NOMO-1 treated with dmso at 0.1 percent for 144 hours (cell line): ENCODE measurements at regions not wholly inside any gene's neighbourhood (a gene's known extent, or its start where the extent isn't known, plus 50 kb on each side); places are given as distances from the start of the nearest gene placed in this dataset.
"Not testable (repeated sequence)": the region's sequence is repeated elsewhere in the genome, so short reads cannot be mapped to it uniquely, and the experiment has no call there.

ENCODE experiments used
- DNase-seq: peaks from one replicate; lab custom pipeline; 2025; ENCODE audit not compliant: unreplicated experiment; lab: John Stamatoyannopoulos, UW

DNA sequence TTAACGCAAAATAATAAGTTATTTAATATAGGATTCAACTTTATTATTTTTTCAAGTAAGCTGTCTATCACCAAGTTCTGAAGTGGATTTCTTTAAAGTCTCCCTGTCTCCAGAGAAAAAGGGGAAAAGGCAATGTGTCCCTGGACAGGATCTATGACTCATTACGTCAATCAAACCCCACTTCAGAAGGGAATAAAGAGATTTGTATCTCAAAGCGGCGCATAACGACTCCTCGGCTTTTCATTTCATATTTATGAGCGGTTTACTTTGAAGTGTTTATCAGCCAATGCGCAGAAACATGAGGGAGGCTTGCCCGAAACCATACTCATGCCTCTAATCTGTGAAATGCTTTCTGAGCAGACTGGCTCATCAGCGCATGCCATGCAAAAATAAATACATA, 938.6 kb upstream of the WWC1 start:
- DNase-seq = no peak

DNA sequence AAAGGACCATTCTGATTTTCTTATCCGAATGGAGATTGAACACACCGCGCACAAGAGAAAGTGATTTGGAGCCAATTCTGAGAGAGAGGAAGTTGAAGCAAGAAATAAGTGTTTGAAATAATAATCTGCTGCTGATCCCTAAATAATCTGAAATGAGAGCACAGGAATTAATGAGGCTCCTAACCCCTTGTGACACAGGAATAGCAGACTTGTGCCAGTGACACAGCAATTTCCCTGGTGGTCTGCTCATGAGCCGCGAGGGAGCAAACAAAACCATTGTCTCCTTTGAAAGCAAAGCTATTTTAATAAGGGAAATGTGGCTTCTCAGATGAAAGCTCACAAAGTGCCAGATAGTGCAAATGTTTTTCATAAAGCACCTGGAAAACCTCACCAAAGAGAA, 936.1 kb upstream of the WWC1 start:
- no peak for DNase-seq

DNA sequence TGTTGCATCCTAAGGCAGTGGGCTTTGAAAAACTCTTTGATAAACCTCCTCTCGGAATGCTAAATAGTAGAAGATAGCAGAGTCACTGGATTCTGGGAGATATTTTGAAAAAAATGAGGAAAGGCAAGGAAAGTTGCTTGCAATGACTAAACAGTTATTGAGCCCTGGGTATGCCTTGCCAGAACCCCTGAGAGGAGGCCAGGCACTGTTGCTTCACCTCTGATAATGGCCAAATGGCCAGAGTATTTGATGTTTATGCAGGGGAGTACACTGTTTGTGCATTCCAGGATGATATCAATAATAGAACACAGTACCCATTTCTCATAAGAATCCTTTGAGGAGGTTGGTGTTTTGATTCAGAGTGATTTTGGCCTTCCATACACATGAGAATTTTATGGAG, 935.1 kb upstream of the WWC1 start:
- DNase-seq = no peak

DNA sequence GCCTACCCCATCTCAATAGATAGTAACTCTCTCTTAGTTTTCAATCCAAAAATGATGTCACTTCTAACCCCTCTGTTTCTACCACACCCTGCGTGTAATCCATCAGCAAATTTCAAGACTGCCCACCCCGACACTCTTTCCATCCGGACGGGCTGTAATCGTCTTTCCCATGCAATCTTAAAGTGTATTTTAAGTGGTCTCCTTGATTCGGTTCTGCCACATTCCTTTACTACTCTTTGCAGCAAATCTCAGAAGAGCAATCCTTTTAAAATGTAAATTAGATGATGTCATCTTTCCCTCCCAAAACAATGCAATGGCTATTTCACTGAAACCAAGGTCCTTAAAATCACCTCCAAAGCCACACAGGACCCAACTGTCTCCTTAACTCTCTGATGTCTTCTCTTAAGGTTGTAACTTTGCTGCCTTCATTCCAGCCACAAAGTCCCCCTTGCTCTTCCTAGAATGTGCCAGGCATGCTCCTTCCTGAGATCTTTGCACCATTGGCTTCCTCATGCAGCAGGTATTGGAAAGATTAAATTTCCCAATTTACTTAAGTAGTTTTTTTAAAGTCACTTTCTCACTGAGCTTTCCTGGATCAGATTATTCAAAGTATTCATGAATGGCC, 932.5 kb upstream of the WWC1 start:
- DNase-seq = no peak

DNA sequence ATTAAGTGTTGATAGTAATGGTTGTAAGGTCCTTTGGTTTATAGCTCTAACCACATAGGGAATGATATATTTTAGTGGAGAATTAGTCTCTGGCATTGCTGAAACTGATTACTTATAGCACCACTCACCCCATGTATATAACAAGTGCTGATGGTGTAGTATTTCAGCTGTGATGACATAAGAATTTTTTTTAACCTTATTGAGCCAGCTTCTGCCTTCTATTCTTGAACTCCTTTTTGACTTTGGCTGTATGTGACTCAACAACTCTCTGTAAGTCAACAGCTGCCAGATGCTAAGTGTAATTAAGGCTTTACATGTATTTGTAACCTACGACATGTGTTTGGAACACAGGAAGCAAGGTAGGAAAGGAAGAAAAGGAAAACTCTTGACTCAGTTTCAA, 929.6 kb upstream of the WWC1 start:
- DNase-seq = no peak

DNA sequence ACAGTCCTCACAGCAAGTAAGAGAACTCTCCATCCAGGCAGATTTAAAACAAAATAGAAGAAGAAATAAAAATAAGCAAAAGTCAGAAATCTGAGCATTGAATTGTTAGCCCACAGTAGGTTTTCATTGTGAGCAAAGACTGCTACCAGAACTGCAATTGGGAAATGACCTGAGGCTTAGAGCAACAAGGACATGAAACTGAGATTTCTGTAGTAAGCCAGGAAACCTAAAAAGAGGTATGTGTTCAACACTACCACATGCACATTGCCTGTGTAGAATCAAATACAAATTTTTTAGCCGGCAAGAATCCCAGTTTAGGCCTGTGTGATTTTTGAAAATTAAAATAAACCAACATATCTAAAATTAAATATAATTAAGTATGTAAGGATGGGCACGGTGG, 928.4 kb upstream of the WWC1 start:
- no peak for DNase-seq

DNA sequence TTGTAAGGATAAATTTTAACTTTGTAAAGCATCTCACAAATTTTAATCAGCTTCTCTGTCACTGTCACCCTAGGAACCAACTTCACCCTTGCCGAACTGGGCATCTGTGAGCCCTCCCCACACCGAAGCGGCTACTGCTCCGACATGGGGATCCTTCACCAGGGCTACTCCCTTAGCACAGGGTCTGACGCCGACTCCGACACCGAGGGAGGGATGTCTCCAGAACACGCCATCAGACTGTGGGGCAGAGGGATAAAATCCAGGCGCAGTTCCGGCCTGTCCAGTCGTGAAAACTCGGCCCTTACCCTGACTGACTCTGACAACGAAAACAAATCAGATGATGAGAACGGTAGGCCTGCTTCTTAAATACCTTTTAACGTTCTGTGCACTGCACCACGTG, 916.3 kb upstream of the WWC1 start:
- DNase-seq = no peak

DNA sequence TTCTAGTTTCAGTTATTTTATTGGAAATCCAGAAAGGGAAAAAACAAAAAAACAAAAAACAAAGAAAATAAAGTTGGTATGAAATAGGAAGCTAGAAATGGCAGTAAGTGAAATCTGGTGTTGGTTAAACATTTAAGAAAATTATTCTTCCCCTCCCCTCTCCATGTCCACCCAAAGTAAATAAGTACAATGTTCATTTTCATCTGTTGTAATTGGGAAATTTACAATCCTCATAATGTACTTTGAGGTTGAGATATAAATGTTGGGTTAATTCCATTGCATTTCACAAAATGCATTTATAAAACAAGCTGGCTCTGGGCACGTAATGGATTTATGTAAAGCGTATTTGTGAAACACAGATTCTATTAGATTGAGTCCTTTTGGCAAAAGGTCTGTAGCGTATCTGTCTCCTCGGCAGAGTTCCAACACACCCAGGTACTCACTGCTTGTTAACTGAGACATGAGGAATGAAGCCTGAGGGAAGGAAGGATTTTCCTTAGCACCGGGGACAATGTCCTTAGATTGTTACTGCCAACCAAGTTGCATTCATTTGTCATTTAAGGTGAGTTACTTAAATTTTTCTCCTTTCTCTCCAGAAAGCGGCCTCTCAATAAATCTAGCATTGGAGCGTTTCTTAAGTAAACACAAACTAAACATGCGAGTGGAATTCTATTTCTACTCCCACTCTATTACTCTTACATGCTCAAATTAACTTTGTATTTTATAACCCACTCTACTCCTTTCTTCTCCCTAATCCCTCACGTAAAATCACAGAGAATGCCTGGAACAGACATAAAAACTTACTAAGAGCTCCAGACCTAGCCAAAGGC, 912.3 kb upstream of the WWC1 start:
- DNase-seq = no peak

DNA sequence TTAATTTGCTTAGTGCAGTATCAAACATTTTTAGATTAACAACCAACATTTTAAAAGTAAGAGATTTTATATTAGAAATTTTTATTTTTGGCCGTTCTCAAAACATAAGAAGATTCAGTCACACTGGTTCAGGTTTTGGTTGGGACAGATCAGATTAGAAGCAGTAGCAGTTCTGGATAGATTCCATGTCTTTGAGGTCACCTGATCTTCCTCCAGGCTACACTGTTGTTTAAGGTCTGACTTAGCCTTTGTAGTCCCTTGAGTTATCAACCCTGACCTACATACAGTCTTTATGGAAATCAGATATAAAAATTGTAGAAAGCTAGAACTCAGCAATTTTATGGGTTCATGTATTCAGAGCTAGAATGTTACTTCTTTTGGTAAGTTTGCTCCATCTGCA, 910.0 kb upstream of the WWC1 start:
- DNase-seq = no peak

DNA sequence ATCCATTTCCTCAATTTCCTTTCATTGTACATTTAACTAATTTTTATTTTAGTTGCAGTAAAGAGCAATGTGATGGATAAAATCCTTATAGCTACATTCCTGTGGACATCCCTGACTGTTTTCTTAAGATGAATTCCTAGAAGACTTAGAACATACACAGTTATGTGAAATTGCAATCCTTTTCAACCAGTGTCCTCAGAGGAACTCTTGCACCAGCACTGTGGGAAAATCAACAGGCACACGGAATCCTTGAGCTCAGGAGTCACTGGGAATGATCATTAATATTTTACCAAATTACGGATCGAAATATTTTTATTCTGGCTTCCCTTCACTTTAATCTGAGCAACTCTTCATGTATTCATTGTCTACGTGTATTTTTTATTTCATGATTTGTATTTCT, 901.9 kb upstream of the WWC1 start:
- no peak for DNase-seq

DNA sequence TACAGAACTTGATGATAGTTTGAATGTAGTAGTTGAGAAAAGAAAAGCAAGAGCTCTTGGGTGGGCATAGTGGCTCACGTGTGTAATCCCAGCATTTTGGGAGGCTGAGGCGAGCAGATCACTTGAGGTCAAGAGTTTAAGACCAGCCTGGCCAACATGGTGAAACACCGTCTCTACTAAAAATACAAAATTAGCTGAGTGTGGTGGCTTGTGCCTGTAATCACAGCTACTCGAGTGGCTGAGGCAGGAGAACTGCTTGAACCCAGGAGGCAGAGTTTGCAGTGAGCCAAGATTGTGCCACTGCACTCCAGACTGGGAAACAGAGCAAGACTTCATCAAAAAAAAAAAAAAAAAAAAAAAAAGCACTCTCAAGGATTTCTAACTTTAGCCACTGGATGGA, 900.2 kb upstream of the WWC1 start:
- DNase-seq = not testable (repeated sequence)

DNA sequence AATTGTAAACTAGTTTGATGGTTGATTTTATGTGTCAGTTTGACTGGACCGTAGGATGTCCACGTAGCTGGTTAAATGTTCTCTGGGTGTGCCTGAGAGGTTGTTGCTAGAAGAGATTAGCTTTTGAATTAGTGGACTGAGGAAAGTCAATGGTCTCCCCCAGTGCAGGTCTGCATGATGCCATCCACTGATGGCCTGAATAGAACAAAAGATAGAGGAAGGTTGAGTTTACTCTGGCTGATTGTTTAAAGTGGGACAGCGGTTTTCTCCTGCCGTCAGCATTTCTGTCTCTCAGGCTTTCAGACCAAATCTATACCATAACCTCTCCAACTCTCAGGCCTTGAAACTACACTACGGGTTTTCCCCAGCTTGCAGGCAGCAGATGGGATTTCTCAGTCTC, 899.2 kb upstream of the WWC1 start:
- DNase-seq = no peak

DNA sequence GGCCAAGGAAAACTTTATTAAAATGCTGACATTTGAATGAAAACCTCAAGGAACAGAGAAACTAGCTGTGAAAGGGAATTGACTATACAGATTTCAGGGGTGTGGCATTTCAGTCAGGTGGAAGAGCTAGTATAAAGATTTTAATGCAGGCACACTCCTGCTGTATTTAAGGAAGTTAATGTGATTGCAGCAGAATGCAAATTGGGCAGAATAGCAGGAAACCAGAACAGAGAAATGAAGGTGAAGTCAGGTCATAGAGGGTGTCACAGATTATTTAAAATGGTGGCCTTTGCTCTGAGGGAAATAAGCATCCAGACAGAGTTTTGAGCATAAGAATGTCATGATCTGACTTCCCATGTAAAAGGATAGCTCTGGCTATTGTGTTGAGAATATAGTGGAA, 898.1 kb upstream of the WWC1 start:
- no peak for DNase-seq

DNA sequence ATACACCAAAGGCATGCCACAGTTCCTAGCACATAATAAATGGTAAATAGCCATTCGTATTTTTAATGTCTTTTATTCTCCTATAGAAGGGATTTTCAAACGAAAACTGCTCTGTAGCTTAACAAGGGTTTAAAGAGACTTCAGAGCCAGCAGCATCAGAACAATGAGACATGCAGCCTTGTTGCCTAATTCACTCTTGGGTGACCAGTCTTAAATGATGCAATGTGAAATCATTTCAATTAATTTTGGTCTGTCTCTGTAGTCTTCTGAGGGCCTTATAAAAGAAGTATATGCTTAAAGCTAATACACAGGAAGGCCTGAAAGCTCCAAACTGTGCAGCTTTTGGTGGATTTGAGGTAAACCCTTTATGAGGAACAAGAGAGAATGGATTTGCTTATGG, 888.8 kb upstream of the WWC1 start:
- DNase-seq = no peak

DNA sequence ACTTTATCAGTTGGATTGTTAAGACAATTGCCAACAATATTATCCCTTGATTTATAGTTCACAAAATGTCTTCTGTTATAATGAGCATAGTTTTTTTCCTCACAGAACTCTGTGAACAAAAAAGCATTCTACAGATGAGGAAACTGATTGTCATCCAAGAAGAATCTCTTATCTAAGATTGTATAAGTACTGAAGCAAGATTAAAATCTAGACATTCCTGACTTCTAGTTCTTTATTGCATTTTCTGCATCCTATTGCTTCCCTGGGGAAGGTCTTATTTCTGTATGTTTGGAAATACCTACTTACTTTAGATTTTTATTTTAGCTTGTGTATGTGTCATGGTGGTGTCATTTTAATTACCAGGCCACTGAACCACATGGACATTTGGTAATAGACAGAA, 884.9 kb upstream of the WWC1 start:
- DNase-seq = no peak

DNA sequence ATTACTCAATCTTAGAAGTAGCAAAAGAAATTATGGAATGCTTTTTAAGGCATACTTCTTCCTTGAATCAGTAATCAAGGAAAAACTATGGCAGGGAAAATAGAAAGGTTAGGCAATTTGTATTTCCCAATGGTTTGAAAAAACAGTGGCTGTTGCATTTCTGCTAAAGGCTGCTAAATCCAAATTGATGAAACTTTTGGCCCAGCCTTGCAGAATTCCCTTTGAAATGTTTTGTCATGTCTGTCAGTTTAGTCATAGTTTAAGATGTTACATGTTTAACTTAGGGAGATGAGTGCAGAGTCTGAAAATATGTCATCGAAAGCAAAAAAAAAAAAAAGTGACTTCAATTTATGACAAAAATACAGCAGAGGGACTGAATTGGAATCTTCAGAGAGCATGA, 878.9 kb upstream of the WWC1 start:
- DNase-seq = no peak

DNA sequence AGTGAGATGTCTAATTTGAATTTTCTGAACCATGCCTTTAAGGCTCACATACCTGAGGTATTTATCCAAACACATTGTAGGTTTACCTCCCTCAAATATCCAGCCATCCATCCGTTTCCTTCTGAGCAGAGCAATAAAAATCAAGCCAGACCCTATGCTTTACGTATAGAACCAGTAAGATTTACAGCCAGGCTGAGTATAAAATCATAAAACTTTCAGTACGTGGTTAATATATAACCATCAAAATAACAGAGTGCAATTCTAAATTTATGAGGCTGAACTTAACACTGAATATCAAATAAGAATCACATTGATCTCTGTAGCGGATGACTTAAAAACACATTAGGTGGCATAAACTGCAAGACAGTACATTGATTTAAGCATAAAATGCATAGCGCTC, 877.9 kb upstream of the WWC1 start:
- no peak for DNase-seq

DNA sequence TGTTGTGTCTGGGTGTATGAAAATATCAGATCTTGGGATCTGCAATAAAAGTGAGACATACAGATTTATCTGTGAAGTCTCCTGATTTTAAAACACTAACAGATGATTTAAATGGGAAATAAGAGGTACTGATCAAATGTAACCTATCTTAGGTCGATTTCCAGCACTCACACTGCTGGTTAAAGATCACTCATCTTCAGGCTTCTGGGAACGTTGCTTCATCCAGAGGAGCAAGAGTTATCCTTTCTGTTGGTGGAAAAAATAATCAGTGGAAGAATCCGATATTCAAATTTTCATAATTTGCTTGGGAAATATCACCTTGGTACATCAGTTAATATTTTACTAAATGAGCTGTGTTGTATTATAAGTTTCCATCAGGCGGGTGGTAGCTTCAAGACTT, 876.8 kb upstream of the WWC1 start:
- DNase-seq = no peak

DNA sequence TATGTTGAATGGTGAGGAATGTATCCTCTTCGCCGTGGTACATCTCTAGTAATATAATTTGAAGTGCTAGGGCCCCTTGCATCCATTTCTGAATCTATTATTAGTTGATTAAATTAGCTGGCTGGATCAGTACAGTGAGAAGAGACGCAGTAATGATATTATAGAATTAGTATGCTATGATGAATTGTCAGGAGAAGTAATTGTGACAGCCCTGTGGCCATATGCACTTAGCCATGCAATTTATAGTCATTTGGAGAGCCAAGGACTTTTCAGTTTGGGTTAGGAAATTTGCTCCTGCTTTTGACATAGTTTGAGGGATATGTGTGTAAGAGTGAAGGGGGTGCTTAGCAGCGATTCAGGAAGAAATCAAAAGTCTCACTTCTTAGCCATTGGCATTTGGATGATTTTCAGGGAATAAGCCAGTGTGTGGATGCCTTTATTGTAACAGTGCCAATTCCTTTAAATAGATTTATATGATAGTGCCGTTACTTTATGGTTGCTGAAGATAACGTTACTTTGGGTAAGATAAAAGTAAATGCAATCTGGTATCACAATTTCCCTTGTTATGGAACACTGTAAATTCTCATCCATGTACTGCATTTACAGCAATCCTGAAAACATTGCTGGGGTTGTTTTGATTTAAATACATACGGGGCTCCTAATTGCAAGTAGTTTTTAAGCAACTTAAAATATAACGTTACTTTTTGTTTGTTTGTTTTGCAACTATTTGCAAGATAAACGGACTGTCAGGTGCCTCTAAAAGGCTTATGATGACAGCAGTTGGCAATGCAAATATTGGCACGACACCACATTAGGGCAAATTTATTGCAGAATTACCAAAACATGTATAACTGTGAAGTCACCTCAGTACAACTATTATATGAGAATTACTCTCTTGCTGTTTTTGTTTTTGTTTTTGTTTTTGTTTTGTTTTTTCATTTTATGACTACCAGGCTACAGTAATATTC, 875.4 kb upstream of the WWC1 start:
- DNase-seq = no peak

DNA sequence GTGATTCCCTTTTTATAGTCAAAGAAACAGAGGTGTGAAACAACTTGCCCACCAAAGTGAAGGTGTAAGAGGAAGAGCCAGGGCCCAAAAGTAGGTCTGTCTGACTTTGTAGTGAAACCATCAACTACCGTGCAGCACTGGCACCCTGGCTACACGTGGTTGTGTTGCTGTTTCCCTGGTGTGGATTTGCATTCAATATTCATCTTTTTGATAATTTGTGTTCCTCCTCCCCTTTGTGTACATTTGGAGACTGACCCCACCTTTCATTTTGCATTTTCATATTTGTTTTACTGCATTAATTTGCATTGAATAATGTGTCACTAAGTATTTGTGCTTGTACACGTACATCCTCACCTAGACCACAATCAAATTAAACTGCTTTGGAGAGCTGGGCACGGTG, 873.8 kb upstream of the WWC1 start:
- DNase-seq = no peak

DNA sequence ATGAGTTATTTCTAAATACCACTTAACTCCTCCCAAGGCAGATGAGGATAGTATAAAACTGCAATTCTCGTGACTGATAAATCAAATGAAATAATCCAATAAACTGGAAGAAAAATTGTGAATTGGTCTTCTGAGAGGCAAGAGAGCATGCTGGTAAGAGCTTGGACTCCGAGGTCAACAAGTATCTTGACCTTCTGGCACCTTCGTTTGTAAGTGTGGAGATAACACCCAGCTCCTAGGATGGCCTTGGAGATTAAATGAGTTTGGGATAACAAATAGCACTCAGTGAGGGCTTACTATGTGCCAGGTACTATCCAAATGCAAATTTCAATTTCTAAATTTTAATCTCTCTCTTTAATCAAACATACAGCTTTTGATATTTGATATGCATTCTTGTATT, 866.3 kb upstream of the WWC1 start:
- no peak for DNase-seq

DNA sequence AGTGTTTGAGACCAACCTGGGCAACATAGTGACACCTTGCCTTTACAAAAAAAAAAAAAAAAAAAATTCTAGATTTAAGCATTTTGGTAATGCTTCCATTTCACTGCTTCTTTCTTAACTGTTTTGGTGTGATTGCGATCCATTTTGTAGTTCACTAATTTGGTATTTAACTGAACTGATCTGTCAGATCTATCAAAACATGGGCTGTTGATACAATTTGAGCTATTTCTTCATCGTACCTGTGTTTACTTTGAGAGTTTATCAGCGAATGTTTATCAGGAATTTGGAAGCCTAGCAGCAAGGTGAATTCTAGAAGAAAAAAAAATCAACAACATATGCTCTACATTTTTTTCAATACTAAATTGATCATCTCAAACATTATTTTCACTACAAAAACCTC, 864.9 kb upstream of the WWC1 start:
- DNase-seq = no peak
